Sigmoid colon (tissue), 6 donors: ENCODE measurements at regions not wholly inside any gene's neighbourhood (a gene's known extent, or its start where the extent isn't known, plus 50 kb on each side); places are given as distances from the start of the nearest gene placed in this dataset.

ENCODE experiments used
- DNase-seq: peaks from one replicate; pipeline ENCODE4 v3.0.0-alpha.2; 2019
- H3K27ac ChIP-seq, 4 donors: fragments of 200-600 bp; sonication (generic); one replicate each; pipeline ENCODE4 v1.5.1; 2016 to 2019; ENCODE audit warnings: mild to moderate bottlenecking in 1 of 4
- H3K27me3 ChIP-seq, 3 donors: fragments of 200-600 bp; sonication (generic); one replicate each; pipeline ENCODE4 v1.5.1; 2019; ENCODE audit warnings: mild to moderate bottlenecking in 1 of 3
- H3K36me3 ChIP-seq, 4 donors: fragments of 200-600 bp; sonication (generic); one replicate each; pipeline ENCODE4 v1.5.1; 2016 to 2019
- H3K4me1 ChIP-seq, 4 donors: fragments of 200-600 bp; sonication (generic); one replicate each; pipeline ENCODE4 v1.5.1; 2017 to 2019
- H3K4me3 ChIP-seq, 4 donors: fragments of 200-600 bp; sonication (generic); one replicate each; pipeline ENCODE4 v1.5.1; 2017 to 2019; ENCODE audit warnings: mild to moderate bottlenecking in 2 of 4, moderate library complexity in 1 of 4
- H3K9me3 ChIP-seq, 4 donors: fragments of 200-600 bp in 3 of 4; sonication (generic) in 3 of 4; one replicate each; pipeline versions ENCODE4 v1.5.1 to v1.6.1; 2013 to 2019
- EP300 ChIP-seq, 4 donors: sonication (generic); formaldehyde crosslinking; IDR thresholded peaks; one replicate each; pipeline ENCODE4 v1.6.1; 2017; ENCODE audit warnings: antibody characterized with exemption in 4 of 4
- POLR2A ChIP-seq, 2 donors: fragments of 450-650 bp; IDR thresholded peaks; one replicate each; pipeline ENCODE4 v1.6.1; 2016; ENCODE audit warnings: antibody characterized with exemption in 2 of 2, mild to moderate bottlenecking in 2 of 2, moderate library complexity in 2 of 2
- POLR2AphosphoS5 ChIP-seq, 4 donors: sonication (generic); formaldehyde crosslinking; IDR thresholded peaks; one replicate each; pipeline ENCODE4 v1.6.1; 2017; ENCODE audit warnings: antibody characterized with exemption in 4 of 4
- WGBS, 2 donors: extraction: QIAGEN DNeasy Blood & Tissue Kit; methylation state at CpG; one replicate each; pipeline ENCODE4 v1.1.7; 2013; 5-methylcytosine and 5-hydroxymethylcytosine counted together
- intact Hi-C: fragments of 100-400 bp; cut with DNase I; formaldehyde crosslinking; loops from one replicate; pipeline ENCODE4 v1.15.1; 2023
- TF ChIP-seq, protein P1 (sequence below), 4 experiments: fragments of 450-650 bp in 3 of 4; fragments of 200-600 bp in 1 of 4; IDR thresholded peaks; one replicate each; pipeline ENCODE4 v1.5.1; 2016 to 2019; ENCODE audit warnings: antibody characterized with exemption in 4 of 4, mild to moderate bottlenecking in 3 of 4, moderate library complexity in 2 of 4
- donor health status: healthy with polysubstance abuse.
- donor health status: healthy.

DNA sequence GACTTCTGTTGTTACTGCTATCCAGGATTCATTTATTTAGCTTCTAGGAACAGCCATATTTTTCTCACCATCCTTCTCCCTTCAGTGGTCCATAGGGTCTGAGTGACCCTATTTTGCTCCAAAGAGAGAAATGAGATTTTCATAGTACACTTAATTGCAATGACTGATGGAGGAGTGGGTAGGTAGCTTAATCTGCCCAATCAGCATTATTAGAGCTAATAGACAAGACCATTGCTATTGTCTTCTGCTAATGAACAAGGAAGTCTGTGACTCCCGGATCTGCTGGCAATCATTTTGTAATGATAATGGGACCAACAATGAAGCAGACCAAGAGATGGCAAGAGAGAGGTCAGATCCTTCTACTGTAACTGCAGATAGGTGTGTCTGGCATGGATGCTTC is 271.4 kb upstream of the SLC7A11 start:
- TF ChIP-seq EP300 (IDR thresholded peaks at IDR 0.05) (no peak), POLR2AphosphoS5 (IDR thresholded peaks at IDR 0.05) (no peak), POLR2A (IDR thresholded peaks at IDR 0.05) (no peak)
- TF ChIP-seq, protein P1, sequence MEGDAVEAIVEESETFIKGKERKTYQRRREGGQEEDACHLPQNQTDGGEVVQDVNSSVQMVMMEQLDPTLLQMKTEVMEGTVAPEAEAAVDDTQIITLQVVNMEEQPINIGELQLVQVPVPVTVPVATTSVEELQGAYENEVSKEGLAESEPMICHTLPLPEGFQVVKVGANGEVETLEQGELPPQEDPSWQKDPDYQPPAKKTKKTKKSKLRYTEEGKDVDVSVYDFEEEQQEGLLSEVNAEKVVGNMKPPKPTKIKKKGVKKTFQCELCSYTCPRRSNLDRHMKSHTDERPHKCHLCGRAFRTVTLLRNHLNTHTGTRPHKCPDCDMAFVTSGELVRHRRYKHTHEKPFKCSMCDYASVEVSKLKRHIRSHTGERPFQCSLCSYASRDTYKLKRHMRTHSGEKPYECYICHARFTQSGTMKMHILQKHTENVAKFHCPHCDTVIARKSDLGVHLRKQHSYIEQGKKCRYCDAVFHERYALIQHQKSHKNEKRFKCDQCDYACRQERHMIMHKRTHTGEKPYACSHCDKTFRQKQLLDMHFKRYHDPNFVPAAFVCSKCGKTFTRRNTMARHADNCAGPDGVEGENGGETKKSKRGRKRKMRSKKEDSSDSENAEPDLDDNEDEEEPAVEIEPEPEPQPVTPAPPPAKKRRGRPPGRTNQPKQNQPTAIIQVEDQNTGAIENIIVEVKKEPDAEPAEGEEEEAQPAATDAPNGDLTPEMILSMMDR (IDR thresholded peaks at IDR 0.05), result no peak
- intact Hi-C loops, result no loop called here
- WGBS, 2 donors, result 77 to 89% methylated on average over 1 of the region's 1 CpG

DNA sequence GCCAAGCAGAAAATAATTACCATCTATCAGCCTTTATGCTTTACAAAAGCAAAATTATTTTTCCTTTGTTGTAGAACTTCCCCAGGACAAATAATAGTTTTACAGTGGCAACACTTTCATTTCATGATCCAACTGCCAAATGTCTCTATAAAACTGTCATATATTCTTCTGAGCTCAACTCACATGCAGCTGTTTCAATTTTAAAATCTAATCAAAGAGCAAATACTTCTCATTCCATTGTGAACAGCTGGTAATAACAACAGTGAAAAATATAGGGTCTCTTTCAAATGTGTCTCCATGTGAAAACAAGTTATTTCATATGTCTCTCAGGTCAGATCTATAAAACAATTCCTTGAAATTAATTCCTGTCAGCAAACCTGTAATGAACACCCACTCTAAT is 270.6 kb upstream of the SLC7A11 start:
- Histone ChIP-seq H3K4me3 (no peak overlapping the region), H3K36me3 (no peaks in the 10 kb centered on the region), H3K4me1 (peaks cover 0 to 2% (median 0%) of the 10 kb centered on the region in 4 donors), H3K27ac (no peak overlapping the region), H3K9me3 (no peaks in the 10 kb centered on the region), H3K27me3 (no peaks in the 10 kb centered on the region)
- TF ChIP-seq POLR2AphosphoS5 (IDR thresholded peaks at IDR 0.05) (no peak), POLR2A (IDR thresholded peaks at IDR 0.05) (no peak), EP300 (IDR thresholded peaks at IDR 0.05) (no peak)
- TF ChIP-seq, protein P1 (IDR thresholded peaks at IDR 0.05), result no peak
- DNase-seq, result no peak
- intact Hi-C loops, result no loop called here

More for the DNA sequence above, 271.4 kb upstream of the SLC7A11 start:
- H3K27me3 ChIP-seq, result no peaks in the 10 kb centered on the region
- H3K36me3 ChIP-seq, result no peaks in the 10 kb centered on the region
- H3K4me3 ChIP-seq, result no peak overlapping the region
- no peak for DNase-seq
- no peak overlapping the region for H3K27ac ChIP-seq
- no peaks in the 10 kb centered on the region for H3K4me1 ChIP-seq
- no peaks in the 10 kb centered on the region for H3K9me3 ChIP-seq

DNA sequence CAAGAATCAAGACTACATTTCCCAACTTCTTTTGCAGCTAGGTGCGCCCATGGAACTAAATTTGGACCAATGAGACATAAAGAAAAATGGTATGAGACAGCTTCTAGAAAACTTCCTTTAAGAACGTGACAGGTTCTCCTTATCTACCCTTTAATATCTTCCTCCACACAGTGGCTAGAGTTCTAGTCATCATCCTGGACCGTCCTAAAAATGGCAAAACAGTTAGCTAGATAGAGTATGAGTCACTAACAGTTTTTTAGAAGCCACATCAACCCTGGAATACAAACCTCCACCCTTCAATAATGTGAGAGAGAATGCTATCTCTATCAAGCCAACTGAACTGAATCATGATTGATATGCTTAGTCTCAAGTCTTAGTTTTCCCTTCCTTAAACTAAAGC is 267.9 kb upstream of the SLC7A11 start:
- no peaks in the 10 kb centered on the region for H3K9me3 ChIP-seq
- intact Hi-C loops, result no loop called here
- H3K4me1 ChIP-seq, result peaks cover 0 to 6% (median 0%) of the 10 kb centered on the region in 4 donors
- no peaks in the 10 kb centered on the region for H3K36me3 ChIP-seq
- WGBS, 2 donors, result 52 to 74% methylated on average over 3 of the region's 3 CpGs
- TF ChIP-seq POLR2AphosphoS5 (IDR thresholded peaks at IDR 0.05), result no peak
- no peak for TF ChIP-seq EP300 (IDR thresholded peaks at IDR 0.05)
- no peak for TF ChIP-seq POLR2A (IDR thresholded peaks at IDR 0.05)
- TF ChIP-seq, protein P1 (IDR thresholded peaks at IDR 0.05), result no peak
- no peaks in the 10 kb centered on the region for H3K27me3 ChIP-seq
- no peak for DNase-seq
- no peak overlapping the region for H3K27ac ChIP-seq
- no peak overlapping the region for H3K4me3 ChIP-seq

DNA sequence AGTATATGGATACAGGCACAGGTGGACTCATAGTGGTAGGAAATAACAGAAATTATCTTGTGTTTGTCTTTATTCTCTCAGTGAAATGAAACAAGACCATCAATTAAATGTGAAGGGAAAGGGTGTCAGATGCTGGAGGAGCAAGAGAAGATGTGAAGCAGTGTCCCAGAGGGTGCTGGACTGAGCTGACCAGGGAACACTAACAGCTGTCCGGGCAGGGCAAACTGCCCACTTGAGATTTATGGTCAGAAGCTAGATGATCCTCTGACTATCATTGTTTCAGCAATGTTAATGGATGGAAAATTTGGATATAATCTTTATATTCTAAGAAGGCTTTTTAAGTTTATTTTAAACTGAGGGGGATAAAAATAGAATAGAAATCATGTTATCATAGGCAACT is 267.2 kb upstream of the SLC7A11 start:
- no peak for DNase-seq
- TF ChIP-seq, protein P1 (IDR thresholded peaks at IDR 0.05), result no peak
- no peak for TF ChIP-seq POLR2A (IDR thresholded peaks at IDR 0.05)
- no peak for TF ChIP-seq EP300 (IDR thresholded peaks at IDR 0.05)
- no peak for TF ChIP-seq POLR2AphosphoS5 (IDR thresholded peaks at IDR 0.05)
- intact Hi-C loops, result no loop called here
- H3K9me3 ChIP-seq, result no peaks in the 10 kb centered on the region
- peaks cover 0 to 6% (median 0%) of the 10 kb centered on the region in 4 donors for H3K4me1 ChIP-seq
- H3K36me3 ChIP-seq, result no peaks in the 10 kb centered on the region
- no peaks in the 10 kb centered on the region for H3K27me3 ChIP-seq
- no peak overlapping the region for H3K4me3 ChIP-seq
- H3K27ac ChIP-seq, result no peak overlapping the region
- 34 to 70% methylated on average over 1 of the region's 1 CpG for WGBS, 2 donors

DNA sequence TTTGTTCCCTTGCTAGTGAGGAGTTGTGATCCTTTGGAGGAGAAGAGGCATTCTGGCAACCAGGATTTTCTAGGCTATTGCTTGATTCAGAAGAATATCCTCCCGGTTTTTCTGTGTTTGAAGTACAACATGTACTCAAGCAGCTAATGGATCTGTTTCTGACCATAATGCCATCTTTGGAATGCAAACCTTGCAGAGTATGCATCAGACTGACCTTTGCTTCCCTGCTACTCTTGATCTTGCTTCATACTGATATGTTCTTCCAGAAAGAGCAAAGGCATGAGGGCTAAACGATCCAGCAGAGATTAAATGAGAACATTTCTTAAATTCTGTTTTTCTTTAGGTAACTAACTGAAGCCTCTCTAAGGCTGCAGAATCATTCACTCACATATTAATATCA is 265.4 kb upstream of the SLC7A11 start:
- DNase-seq, result no peak
- H3K27me3 ChIP-seq, result no peaks in the 10 kb centered on the region
- peaks cover 0 to 4% (median 0%) of the 10 kb centered on the region in 4 donors for H3K9me3 ChIP-seq
- no peak overlapping the region for H3K4me3 ChIP-seq
- peaks cover 0 to 6% (median 0%) of the 10 kb centered on the region in 4 donors for H3K4me1 ChIP-seq
- 67 to 74% methylated on average over 2 of the region's 2 CpGs for WGBS, 2 donors
- intact Hi-C loops, result no loop called here
- H3K27ac ChIP-seq, result peak overlapping the region in 1 of 4 donors; percentile 49
- H3K36me3 ChIP-seq, result no peaks in the 10 kb centered on the region
- TF ChIP-seq, protein P1 (IDR thresholded peaks at IDR 0.05), result no peak
- TF ChIP-seq POLR2AphosphoS5 (IDR thresholded peaks at IDR 0.05) (no peak), POLR2A (IDR thresholded peaks at IDR 0.05) (no peak), EP300 (IDR thresholded peaks at IDR 0.05) (no peak)
